SK-N-SH (cell line): ENCODE measurements at regions not wholly inside any gene's neighbourhood (a gene's known extent, or its start where the extent isn't known, plus 50 kb on each side); places are given as distances from the start of the nearest gene placed in this dataset.

Experiments used
- CTCF ChIA-PET: fragments of 300-600, 350-600 bp; formaldehyde crosslinking; extraction: SDS; loops from one replicate; lab custom pipeline; 2021; lab: Yijun Ruan, JAX
- POLR2A ChIA-PET: fragments of 350-600 bp; sonication (Branson Sonifier 250); formaldehyde crosslinking; extraction: SDS; loops from one replicate; lab custom pipeline; 2020; ENCODE audit warnings: antibody characterized with exemption, inconsistent platforms; lab: Yijun Ruan, JAX
- DNase-seq: peaks from one replicate; pipeline ENCODE4 v3.0.0; 2012
- H2AFZ ChIP-seq: fragments of 200-600 bp; sonication (generic); 2 replicates; pipeline ENCODE4 v1.8.1; 2016; ENCODE audit warnings: antibody characterized with exemption, mild to moderate bottlenecking, low read depth
- H3F3A ChIP-seq: fragments of 200-600 bp; sonication (generic); replicated peaks from 2 replicates; pipeline ENCODE3; 2016; ENCODE audit warnings: antibody characterized with exemption, mild to moderate bottlenecking; ENCODE audit not compliant: insufficient read depth
- H3K27ac ChIP-seq, 2 experiments: fragments of 200-500 bp in 1 of 2; fragments of 200-600 bp in 1 of 2; sonication (Bioruptor generic) in 1 of 2; sonication (generic), shearing (Covaris generic) in 1 of 2; 2 replicates each; pipeline versions ENCODE4 v1.5.1 to v1.6.1; 2014 to 2016; ENCODE audit warnings: low read depth in 2 of 2, inconsistent platforms in 1 of 2, low read length in 1 of 2, mild to moderate bottlenecking in 1 of 2, mixed read lengths in 1 of 2
- H3K27me3 ChIP-seq: fragments of 200-600 bp; sonication (generic), shearing (Covaris generic); 2 replicates; pipeline ENCODE4 v1.6.1; 2016; ENCODE audit warnings: mixed run types; ENCODE audit not compliant: insufficient read depth
- H3K36me3 ChIP-seq, 2 experiments: fragments of 200-500 bp in 1 of 2; fragments of 200-600 bp in 1 of 2; sonication (Bioruptor generic) in 1 of 2; sonication (generic) in 1 of 2; replicated peaks in 1 of 2; 2 replicates each; pipeline versions ENCODE3 to v1.5.1; 2014 to 2016; ENCODE audit warnings: low read length in 1 of 2, mild to moderate bottlenecking in 1 of 2; ENCODE audit not compliant: insufficient read depth in 2 of 2, control insufficient read depth in 1 of 2
- H3K4me1 ChIP-seq, 2 experiments: fragments of 200-500 bp in 1 of 2; fragments of 200-600 bp in 1 of 2; sonication (Bioruptor generic) in 1 of 2; sonication (generic), shearing (Covaris generic) in 1 of 2; 2 replicates each; pipeline versions ENCODE4 v1.5.1 to v1.6.1; 2014 to 2016; ENCODE audit warnings: low read depth in 1 of 2, low read length in 1 of 2, mixed run types in 1 of 2; ENCODE audit not compliant: insufficient read depth in 2 of 2, control insufficient read depth in 1 of 2
- H3K4me2 ChIP-seq: fragments of 200-600 bp; sonication (generic), shearing (Covaris generic); 2 replicates; pipeline ENCODE4 v1.6.1; 2017; ENCODE audit warnings: mixed run types
- H3K4me3 ChIP-seq, 2 experiments: fragments of 200-500 bp in 1 of 2; fragments of 200-600 bp in 1 of 2; sonication (Bioruptor generic) in 1 of 2; sonication (generic), shearing (Covaris generic) in 1 of 2; 2 replicates each; pipeline versions ENCODE4 v1.5.1 to v1.8.1; 2014 to 2016; ENCODE audit warnings: low read depth in 2 of 2, inconsistent platforms in 1 of 2, low read length in 1 of 2, mild to moderate bottlenecking in 1 of 2, mixed read lengths in 1 of 2, moderate library complexity in 1 of 2
- H3K79me2 ChIP-seq: fragments of 200-600 bp; sonication (generic); 2 replicates; pipeline ENCODE4 v1.8.1; 2017; ENCODE audit warnings: mild to moderate bottlenecking; ENCODE audit not compliant: insufficient read depth
- H3K9ac ChIP-seq: fragments of 200-600 bp; sonication (generic); 2 replicates; pipeline ENCODE4 v1.6.1; 2017; ENCODE audit warnings: mixed run types
- H3K9me2 ChIP-seq: fragments of 200-600 bp; sonication (generic); 2 replicates; pipeline ENCODE4 v1.6.1; 2017; ENCODE audit warnings: mixed run types
- H3K9me3 ChIP-seq: fragments of 200-600 bp; sonication (generic); 2 replicates; pipeline ENCODE4 v1.6.1; 2017; ENCODE audit warnings: mixed run types, mild to moderate bottlenecking, moderate library complexity
- H4K20me1 ChIP-seq: fragments of 200-600 bp; sonication (generic); 2 replicates; pipeline ENCODE4 v1.6.1; 2017; ENCODE audit warnings: mild to moderate bottlenecking, mixed run types; ENCODE audit not compliant: insufficient read depth
- CHD2 ChIP-seq: fragments of 150-350 bp; IDR thresholded peaks from 2 replicates; pipeline ENCODE4 v1.6.1; 2018; ENCODE audit warnings: low read length; ENCODE audit not compliant: partially characterized antibody
- EP300 ChIP-seq, 2 experiments: IDR thresholded peaks; 2 replicates each; pipeline versions ENCODE4 v1.4.0 to v1.6.1; 2012; ENCODE audit warnings: borderline replicate concordance in 1 of 2, low read depth in 1 of 2, low read length in 1 of 2
- FOSL2 ChIP-seq: IDR thresholded peaks from 2 replicates; pipeline ENCODE4 v1.4.0; 2012; ENCODE audit warnings: low read depth, mild to moderate bottlenecking, moderate library complexity, borderline replicate concordance
- FOXM1 ChIP-seq: IDR thresholded peaks from 2 replicates; pipeline ENCODE4 v1.4.0; 2012; ENCODE audit warnings: low read depth, mild to moderate bottlenecking
- GATA2 ChIP-seq: sonication (generic); formaldehyde crosslinking; IDR thresholded peaks from 2 replicates; pipeline ENCODE4 v1.5.0; 2020; ENCODE audit warnings: mild to moderate bottlenecking, missing genetic modification reagents
- MAX ChIP-seq: IDR thresholded peaks from 2 replicates; pipeline ENCODE4 v1.4.0; 2012; ENCODE audit warnings: low read depth
- NRF1 ChIP-seq: IDR thresholded peaks from 2 replicates; pipeline ENCODE4 v1.6.1; 2012; ENCODE audit warnings: low read depth, mild to moderate bottlenecking, low read length
- RCOR1 ChIP-seq: fragments of 150-350 bp; IDR thresholded peaks from 2 replicates; pipeline ENCODE4 v1.6.1; 2017; ENCODE audit warnings: antibody characterized with exemption, low read length
- SMC3 ChIP-seq: IDR thresholded peaks from 2 replicates; pipeline ENCODE4 v1.6.1; 2012; ENCODE audit warnings: low read depth, low read length, improper control_type of control experiment
- TCF12 ChIP-seq: IDR thresholded peaks from 2 replicates; pipeline ENCODE4 v1.4.0; 2012
- TEAD4 ChIP-seq: IDR thresholded peaks from 2 replicates; pipeline ENCODE4 v1.4.0; 2012; ENCODE audit warnings: mild to moderate bottlenecking, borderline replicate concordance; ENCODE audit not compliant: insufficient read depth
- ZBTB33 ChIP-seq: IDR thresholded peaks from 2 replicates; pipeline ENCODE4 v1.4.0; 2012; ENCODE audit warnings: low read depth, borderline replicate concordance
- WGBS: methylation state at CpG from one replicate; pipeline ENCODE4 v1.1.6; 2017; ENCODE audit warnings: low lambda C conversion rate; 5-methylcytosine and 5-hydroxymethylcytosine counted together

- no peak for DNase-seq
- H3K79me2 ChIP-seq: no peaks in the 10 kb centered on the region
- peak in 1 of 2 experiments; percentile 93; a peak in 2 of 4 replicates for TF ChIP-seq EP300 (IDR thresholded peaks at IDR 0.05; ENCODE audit: borderline replicate concordance in 1 of 2, low read depth in 1 of 2, low read length in 1 of 2)
- TF ChIP-seq ZBTB33: no peak
- peak; percentile 37; the same call in 1 of the 2 replicates for TF ChIP-seq RCOR1
- peak; percentile 49 for TF ChIP-seq CHD2
- peak; percentile 44; the same call in 1 of the 2 replicates for TF ChIP-seq TCF12
- TF ChIP-seq FOSL2: no peak
- TF ChIP-seq GATA2 (CRISPR knock-in tag): peak; percentile 59
- peak overlapping the region in 1 of 2 experiments; percentile 100; a peak in 2 of 4 replicates for H3K27ac ChIP-seq
- H3K27me3 ChIP-seq: no peaks in the 10 kb centered on the region
- H3K9me2 ChIP-seq: no peaks in the 10 kb centered on the region
- ChIA-PET CTCF (interaction anchor here (0.8 to 2.2 kb wide), 5 partner anchors 9 to 141 kb away, joined by 3 to 8 read pairs (median 5); no protein-coding TSS in a partner anchor), POLR2A (interaction anchor here (1.5 kb wide), 1 partner anchor 66 kb away, joined by 4 read pairs; no protein-coding TSS in a partner anchor)
- no peak overlapping the region for H3K9ac ChIP-seq
- H3K4me2 ChIP-seq: no peak overlapping the region
- H2AFZ ChIP-seq: no peak overlapping the region
- H3F3A ChIP-seq: no peaks in the 10 kb centered on the region
- H3K4me1 ChIP-seq: peaks cover 0 to 26% of the 10 kb centered on the region in 2 experiments; a peak in 2 of 4 replicates
- no peaks in the 10 kb centered on the region for H4K20me1 ChIP-seq
- H3K9me3 ChIP-seq: no peaks in the 10 kb centered on the region
- 50% methylated on average over 4 of the region's 4 CpGs for WGBS
- peaks cover 0 to 2% of the 10 kb centered on the region in 2 experiments for H3K36me3 ChIP-seq
- H3K4me3 ChIP-seq: peak overlapping the region in 1 of 2 experiments; percentile 6; a peak in 1 of 4 replicates
These were observed 61.1 kb upstream of the NEBL start for GRCh38 chr10:20958225-20958624.

GRCh38 chr10:20957744-20958143 is 60.6 kb upstream of the NEBL start:
- POLR2A ChIA-PET: interaction anchor here (1.1 to 1.5 kb wide), 3 partner anchors 66 to 569 kb away, joined by 3 to 4 read pairs (median 4); no protein-coding TSS in a partner anchor
- H3K4me2 ChIP-seq: no peak overlapping the region
- CTCF ChIA-PET: interaction anchor here (0.8 to 2.2 kb wide), 5 partner anchors 9 to 1358 kb away, joined by 3 to 8 read pairs (median 5); partner anchors contain the start of gene COMMD3

More at GRCh38 chr10:20957744-20958143, 60.6 kb upstream of the NEBL start:
- Histone ChIP-seq H3K9ac (no peak overlapping the region), H3F3A (no peaks in the 10 kb centered on the region), H4K20me1 (no peaks in the 10 kb centered on the region), H3K9me3 (no peaks in the 10 kb centered on the region), H3K4me3 (peak overlapping the region in 1 of 2 experiments; percentile 6; a peak in 1 of 4 replicates), H3K36me3 (peaks cover 0 to 2% of the 10 kb centered on the region in 2 experiments), H3K79me2 (no peaks in the 10 kb centered on the region), H3K4me1 (peaks cover 0 to 30% of the 10 kb centered on the region in 2 experiments; a peak in 2 of 4 replicates), H3K27ac (peak overlapping the region in 1 of 2 experiments; percentile 100; a peak in 3 of 4 replicates), H3K27me3 (no peaks in the 10 kb centered on the region), H2AFZ (no peak overlapping the region), H3K9me2 (no peaks in the 10 kb centered on the region)
- no peak for TF ChIP-seq FOSL2
- TF ChIP-seq NRF1: no peak
- TF ChIP-seq FOXM1: no peak
- no peak for TF ChIP-seq SMC3
- no peak for TF ChIP-seq TEAD4
- no peak for TF ChIP-seq EP300 (IDR thresholded peaks at IDR 0.05; ENCODE audit: borderline replicate concordance in 1 of 2, low read depth in 1 of 2, low read length in 1 of 2)
- no peak for TF ChIP-seq MAX
- no peak for TF ChIP-seq GATA2 (CRISPR knock-in tag)
- WGBS: 28% methylated on average over 2 of the region's 2 CpGs
- DNase-seq: no peak
